ENCODE measurements at regions not wholly inside any gene's neighbourhood (a gene's known extent, or its start where the extent isn't known, plus 50 kb on each side); places are given as distances from the start of the nearest gene placed in this dataset.

DNA sequence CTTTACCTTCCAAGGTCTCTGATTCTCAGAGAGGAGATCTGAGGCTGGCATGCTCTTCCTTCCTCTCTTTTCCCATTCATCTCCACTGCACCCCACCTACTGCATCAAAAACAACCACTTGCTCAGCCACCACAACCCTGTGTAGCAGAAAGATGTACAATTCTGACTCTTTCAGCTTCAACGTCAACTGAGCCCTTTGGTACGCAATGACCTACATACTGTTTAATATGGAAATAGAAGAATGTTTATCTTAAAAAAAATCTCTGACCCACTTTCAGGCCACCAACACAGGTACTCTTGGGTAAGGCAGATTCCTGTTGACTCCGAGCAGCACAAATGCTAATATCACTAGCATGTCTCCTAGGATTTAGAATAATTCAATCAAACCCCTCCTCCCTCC lies 76.2 kb upstream of the AFF3 start:
- Histone ChIP-seq H2AK5ac (ENCODE audit: low read depth, low read length) (no peak overlapping the region), H4K20me1 (ENCODE audit: insufficient read depth, low read length) (no peaks in the 10 kb centered on the region), H3K4me2 (ENCODE audit: low read depth, low read length) (no peak overlapping the region), H3K9me1 (ENCODE audit: insufficient read depth, low read length) (no peaks in the 10 kb centered on the region), H3K79me1 (ENCODE audit: low read depth in 1 of 2, low read length in 2 of 2) (no peaks in the 10 kb centered on the region), H3K9ac (ENCODE audit: low read depth, low read length) (no peak overlapping the region), H3K27ac (ENCODE audit: insufficient read depth, low read length) (no peak overlapping the region), H2BK20ac (ENCODE audit: low read depth, low read length) (no peak overlapping the region), H3K14ac (replicated peaks; ENCODE audit: low read depth, low read length) (no peak overlapping the region), H3K4me3 (ENCODE audit: insufficient read depth, low read depth, low read length) (no peak overlapping the region), H2AK9ac (replicated peaks; ENCODE audit: low read depth, low read length, poor library complexity) (no peak overlapping the region), H3K4me1 (ENCODE audit: control insufficient read depth, insufficient read depth, low read length) (no peaks in the 10 kb centered on the region), H3K23ac (ENCODE audit: low read depth, low read length) (no peak overlapping the region), H4K8ac (ENCODE audit: low read depth in 2 of 2, low read length in 2 of 2) (no peak overlapping the region), H3K36me3 (ENCODE audit: control insufficient read depth, insufficient read depth, low read length) (no peaks in the 10 kb centered on the region), H2BK5ac (ENCODE audit: low read depth, low read length, poor library complexity, severe bottlenecking) (no peak overlapping the region), H3K18ac (ENCODE audit: low read depth, low read length) (no peak overlapping the region), H3K56ac (ENCODE audit: extremely low read depth, insufficient read depth, low read length) (no peak overlapping the region), H4K5ac (ENCODE audit: low read depth, low read length) (no peak overlapping the region), H2AFZ (replicated peaks; ENCODE audit: low read length, poor library complexity) (no peak overlapping the region), H3K4ac (ENCODE audit: low read depth, low read length) (no peak overlapping the region), H3K9me3 (ENCODE audit: control insufficient read depth, insufficient read depth, low read length) (peaks cover 3% of the 10 kb centered on the region; the same call in 1 of the 2 replicates), H3K27me3 (ENCODE audit: control insufficient read depth, insufficient read depth, low read length) (peaks cover 21% of the 10 kb centered on the region), H2BK15ac (ENCODE audit: low read depth, low read length) (no peak overlapping the region), H4K91ac (ENCODE audit: insufficient read depth, low read depth, low read length) (no peak overlapping the region), H2BK120ac (ENCODE audit: low read depth, low read length) (no peak overlapping the region)
- POLR2A ChIA-PET (ENCODE audit: unreplicated experiment): no interaction called here
- in situ Hi-C loops (cut with MboI; ENCODE audit: low sequenced_read_pairs): no loop called here
- WGBS, 2 experiments (ENCODE audit: extremely low coverage in 2 of 2, insufficient read length in 1 of 2): 80% methylated on average over 1 of the region's 3 CpGs; no CpG with 5 or more reads in 1 of the 2 experiments
- no peak for ATAC-seq (ENCODE audit: low read depth)
- intact Hi-C loops (cut with micrococcal nuclease): no loop called here
- CTCF ChIA-PET: interaction anchor here (0.6 kb wide), 1 partner anchor 10 kb away, joined by 4 read pairs; no protein-coding TSS in a partner anchor
- no peak for TF ChIP-seq MXI1 (IDR thresholded peaks at IDR 0.05; ENCODE audit: borderline replicate concordance, low read depth, low read length)
- no peak for TF ChIP-seq RFX5 (IDR thresholded peaks at IDR 0.05; ENCODE audit: low read depth, low read length)
- TF ChIP-seq, protein P1, sequence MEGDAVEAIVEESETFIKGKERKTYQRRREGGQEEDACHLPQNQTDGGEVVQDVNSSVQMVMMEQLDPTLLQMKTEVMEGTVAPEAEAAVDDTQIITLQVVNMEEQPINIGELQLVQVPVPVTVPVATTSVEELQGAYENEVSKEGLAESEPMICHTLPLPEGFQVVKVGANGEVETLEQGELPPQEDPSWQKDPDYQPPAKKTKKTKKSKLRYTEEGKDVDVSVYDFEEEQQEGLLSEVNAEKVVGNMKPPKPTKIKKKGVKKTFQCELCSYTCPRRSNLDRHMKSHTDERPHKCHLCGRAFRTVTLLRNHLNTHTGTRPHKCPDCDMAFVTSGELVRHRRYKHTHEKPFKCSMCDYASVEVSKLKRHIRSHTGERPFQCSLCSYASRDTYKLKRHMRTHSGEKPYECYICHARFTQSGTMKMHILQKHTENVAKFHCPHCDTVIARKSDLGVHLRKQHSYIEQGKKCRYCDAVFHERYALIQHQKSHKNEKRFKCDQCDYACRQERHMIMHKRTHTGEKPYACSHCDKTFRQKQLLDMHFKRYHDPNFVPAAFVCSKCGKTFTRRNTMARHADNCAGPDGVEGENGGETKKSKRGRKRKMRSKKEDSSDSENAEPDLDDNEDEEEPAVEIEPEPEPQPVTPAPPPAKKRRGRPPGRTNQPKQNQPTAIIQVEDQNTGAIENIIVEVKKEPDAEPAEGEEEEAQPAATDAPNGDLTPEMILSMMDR (conservative IDR thresholded peaks at IDR 0.05; ENCODE audit: low read depth, low read length): no peak
- TF ChIP-seq SMC3 (IDR thresholded peaks at IDR 0.05; ENCODE audit: low read depth, low read length): no peak
- dilution Hi-C loops (cut with HindIII; ENCODE audit: low sequenced_read_pairs, unreplicated experiment): no loop called here
- no TSS peak for BruUV-seq (replicated peaks)
- DNase-seq: no peak

Measured in IMR-90 (cell line).